Neural progenitor cell (in vitro differentiated cells): ENCODE measurements at regions not wholly inside any gene's neighbourhood (a gene's known extent, or its start where the extent isn't known, plus 50 kb on each side); places are given as distances from the start of the nearest gene placed in this dataset.

Experiments
- DNase-seq: peaks from one replicate; pipeline ENCODE4 v3.0.0-alpha.2; 2016; ENCODE audit warnings: low spot score
- H2AFZ ChIP-seq: fragments of 200-600 bp; sonication (generic); replicated peaks from 2 replicates; pipeline ENCODE4 v1.6.1; 2016; ENCODE audit warnings: antibody characterized with exemption
- H3F3A ChIP-seq: fragments of 200-600 bp; sonication (generic); 2 replicates; pipeline ENCODE4 v1.6.1; 2016; ENCODE audit warnings: antibody characterized with exemption, low read depth
- H3K27ac ChIP-seq: fragments of 200-600 bp; sonication (generic); 2 replicates; pipeline ENCODE4 v1.5.1; 2016; ENCODE audit warnings: mild to moderate bottlenecking
- H3K27me3 ChIP-seq: fragments of 200-600 bp; sonication (generic); 2 replicates; pipeline ENCODE4 v1.6.1; 2016; ENCODE audit warnings: mild to moderate bottlenecking, moderate library complexity
- H3K36me3 ChIP-seq: fragments of 200-600 bp; sonication (generic); 2 replicates; pipeline ENCODE4 v1.5.1; 2016
- H3K4me1 ChIP-seq: fragments of 200-600 bp; sonication (generic); 2 replicates; pipeline ENCODE4 v1.6.1; 2016; ENCODE audit warnings: mixed run types
- H3K4me2 ChIP-seq: fragments of 200-600 bp; sonication (generic); 2 replicates; pipeline ENCODE4 v1.6.1; 2016
- H3K4me3 ChIP-seq: fragments of 200-600 bp; sonication (generic); 2 replicates; pipeline ENCODE4 v1.5.1; 2016
- H3K79me2 ChIP-seq: fragments of 200-600 bp; sonication (generic); 2 replicates; pipeline ENCODE4 v1.6.1; 2016; ENCODE audit warnings: low read depth
- H3K9ac ChIP-seq: fragments of 200-600 bp; sonication (generic); 2 replicates; pipeline ENCODE4 v1.6.1; 2016
- H3K9me3 ChIP-seq: fragments of 200-600 bp; sonication (generic); 2 replicates; pipeline ENCODE4 v1.5.1; 2016; ENCODE audit warnings: low read depth
- H4K20me1 ChIP-seq: fragments of 200-600 bp; sonication (generic); 2 replicates; pipeline ENCODE4 v1.6.1; 2016; ENCODE audit warnings: low read depth
- H3K27ac Mint-ChIP-seq: 3 replicates; pipeline ENCODE4 v1.8.0; 2021; ENCODE audit warnings: mixed read lengths
- H3K27me3 Mint-ChIP-seq: 2 replicates; pipeline ENCODE4 v1.8.0; 2022; ENCODE audit warnings: low read depth, mild to moderate bottlenecking, inconsistent platforms, moderate library complexity, mixed read lengths; ENCODE audit not compliant: insufficient read depth
- H3K36me3 Mint-ChIP-seq: 3 replicates; pipeline ENCODE4 v1.8.0; 2021; ENCODE audit warnings: mixed read lengths
- H3K4me1 Mint-ChIP-seq: 3 replicates; pipeline ENCODE4 v1.8.0; 2021; ENCODE audit warnings: mixed read lengths
- H3K4me3 Mint-ChIP-seq: 3 replicates; pipeline ENCODE4 v1.8.0; 2021; ENCODE audit warnings: mild to moderate bottlenecking, moderate library complexity, mixed read lengths
- H3K9me3 Mint-ChIP-seq: 3 replicates; pipeline ENCODE4 v1.8.0; 2020; ENCODE audit warnings: mixed read lengths
- EZH2 ChIP-seq: fragments of 200-600 bp; sonication (generic); IDR thresholded peaks from 2 replicates; pipeline ENCODE4 v1.6.1; 2017; ENCODE audit warnings: antibody characterized with exemption, mild to moderate bottlenecking, moderate library complexity
- EZH2phosphoT487 ChIP-seq: fragments of 200-600 bp; sonication (generic); IDR thresholded peaks from 2 replicates; pipeline ENCODE4 v1.6.1; 2017; ENCODE audit warnings: antibody characterized with exemption
- TF ChIP-seq, protein P1 (sequence below): fragments of 200-600 bp; sonication (generic); IDR thresholded peaks from 2 replicates; pipeline ENCODE4 v1.5.1; 2017; ENCODE audit warnings: antibody characterized with exemption, mild to moderate bottlenecking

DNA sequence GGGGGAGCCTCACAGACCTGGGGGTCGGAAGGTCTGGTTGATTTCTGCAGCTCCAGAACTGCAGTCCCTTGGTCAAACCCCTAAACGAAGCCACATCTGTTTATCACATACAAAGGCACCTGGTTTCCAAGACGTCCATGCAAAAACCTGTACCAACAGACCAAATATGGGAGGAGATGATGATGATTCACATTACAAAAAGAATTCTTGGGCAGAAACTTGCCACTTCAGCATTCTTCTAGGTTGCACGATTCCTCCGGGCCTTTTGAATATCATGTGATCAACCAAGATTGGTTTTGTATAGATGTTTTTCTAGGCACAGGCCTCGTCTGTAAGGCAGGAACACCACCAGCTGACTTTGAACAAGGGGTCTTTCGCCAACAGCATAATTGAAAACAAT, 466.3 kb downstream of the SOX9 start:
- Histone ChIP-seq H3K4me1 (peaks cover 3% of the 10 kb centered on the region), H3K9ac (no peak overlapping the region), H2AFZ (no peak overlapping the region), H3F3A (peaks cover 3% of the 10 kb centered on the region), H3K4me3 (no peak overlapping the region), H3K36me3 (no peaks in the 10 kb centered on the region), H3K79me2 (no peaks in the 10 kb centered on the region), H4K20me1 (peaks cover 5% of the 10 kb centered on the region), H3K4me2 (no peak overlapping the region), H3K27me3 (peaks cover 43% of the 10 kb centered on the region), H3K9me3 (no peaks in the 10 kb centered on the region), H3K27ac (no peak overlapping the region)
- no peak for DNase-seq
- Mint-ChIP-seq H3K9me3 (peaks cover 8% of the 10 kb centered on the region), H3K27ac (no peak overlapping the region), H3K27me3 (peaks cover 12% of the 10 kb centered on the region), H3K36me3 (peaks cover 3% of the 10 kb centered on the region), H3K4me3 (no peak overlapping the region), H3K4me1 (peaks cover 25% of the 10 kb centered on the region)
- TF ChIP-seq EZH2, result no peak
- no peak for TF ChIP-seq EZH2phosphoT487

DNA sequence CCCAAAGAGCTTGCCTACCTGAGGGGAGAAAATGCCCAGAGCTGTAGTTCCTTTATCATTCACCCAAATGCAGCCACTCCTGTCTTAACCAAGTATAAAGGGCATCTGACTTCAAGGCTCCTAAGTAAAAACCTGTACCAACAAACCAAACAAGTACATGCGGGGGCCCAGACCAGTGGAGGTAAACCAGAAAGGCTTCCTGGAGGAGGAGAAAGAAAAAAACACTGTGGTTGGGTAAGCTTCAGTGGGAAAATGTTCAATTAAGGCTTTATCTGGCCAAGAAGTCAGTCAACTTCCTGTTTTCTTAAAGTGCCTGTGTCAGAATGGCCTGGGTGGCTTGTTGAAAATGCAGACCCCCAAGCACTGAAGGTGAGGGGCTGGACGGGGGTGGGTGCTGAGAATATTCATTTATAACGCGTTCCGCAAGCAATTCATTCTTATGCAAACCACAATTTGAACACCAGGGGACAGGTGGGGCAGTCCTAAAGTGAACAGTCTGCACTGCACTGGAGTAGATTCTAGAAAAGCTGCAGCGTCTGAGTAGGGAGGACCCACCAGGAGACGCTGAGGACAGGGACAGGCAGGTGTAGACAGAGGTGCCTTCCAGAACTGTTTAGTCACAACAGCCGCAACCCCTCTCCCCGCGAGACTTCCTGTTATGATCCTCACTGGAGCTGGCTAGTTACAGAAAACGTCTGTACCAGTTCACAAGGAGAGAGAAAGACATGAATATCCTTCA, 467.1 kb downstream of the SOX9 start:
- H3K79me2 ChIP-seq, result no peaks in the 10 kb centered on the region
- H3K4me2 ChIP-seq, result no peak overlapping the region
- H2AFZ ChIP-seq, result no peak overlapping the region
- H3K27ac ChIP-seq, result no peak overlapping the region
- no peak for DNase-seq
- no peak overlapping the region for H3K4me3 Mint-ChIP-seq
- peaks cover 25% of the 10 kb centered on the region for H3K4me1 Mint-ChIP-seq
- TF ChIP-seq, protein P1, sequence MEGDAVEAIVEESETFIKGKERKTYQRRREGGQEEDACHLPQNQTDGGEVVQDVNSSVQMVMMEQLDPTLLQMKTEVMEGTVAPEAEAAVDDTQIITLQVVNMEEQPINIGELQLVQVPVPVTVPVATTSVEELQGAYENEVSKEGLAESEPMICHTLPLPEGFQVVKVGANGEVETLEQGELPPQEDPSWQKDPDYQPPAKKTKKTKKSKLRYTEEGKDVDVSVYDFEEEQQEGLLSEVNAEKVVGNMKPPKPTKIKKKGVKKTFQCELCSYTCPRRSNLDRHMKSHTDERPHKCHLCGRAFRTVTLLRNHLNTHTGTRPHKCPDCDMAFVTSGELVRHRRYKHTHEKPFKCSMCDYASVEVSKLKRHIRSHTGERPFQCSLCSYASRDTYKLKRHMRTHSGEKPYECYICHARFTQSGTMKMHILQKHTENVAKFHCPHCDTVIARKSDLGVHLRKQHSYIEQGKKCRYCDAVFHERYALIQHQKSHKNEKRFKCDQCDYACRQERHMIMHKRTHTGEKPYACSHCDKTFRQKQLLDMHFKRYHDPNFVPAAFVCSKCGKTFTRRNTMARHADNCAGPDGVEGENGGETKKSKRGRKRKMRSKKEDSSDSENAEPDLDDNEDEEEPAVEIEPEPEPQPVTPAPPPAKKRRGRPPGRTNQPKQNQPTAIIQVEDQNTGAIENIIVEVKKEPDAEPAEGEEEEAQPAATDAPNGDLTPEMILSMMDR, result no peak
- no peak for TF ChIP-seq EZH2
- TF ChIP-seq EZH2phosphoT487, result no peak
- peaks cover 6% of the 10 kb centered on the region for H3K9me3 Mint-ChIP-seq
- H3F3A ChIP-seq, result peaks cover 8% of the 10 kb centered on the region
- peaks cover 46% of the 10 kb centered on the region for H3K27me3 ChIP-seq
- H3K36me3 ChIP-seq, result no peaks in the 10 kb centered on the region
- no peaks in the 10 kb centered on the region for H3K9me3 ChIP-seq
- H3K36me3 Mint-ChIP-seq, result peaks cover 3% of the 10 kb centered on the region
- no peak overlapping the region for H3K27ac Mint-ChIP-seq
- no peak overlapping the region for H3K4me3 ChIP-seq
- peaks cover 12% of the 10 kb centered on the region for H3K27me3 Mint-ChIP-seq
- H3K4me1 ChIP-seq, result peaks cover 3% of the 10 kb centered on the region
- H4K20me1 ChIP-seq, result peaks cover 5% of the 10 kb centered on the region
- no peak overlapping the region for H3K9ac ChIP-seq

DNA sequence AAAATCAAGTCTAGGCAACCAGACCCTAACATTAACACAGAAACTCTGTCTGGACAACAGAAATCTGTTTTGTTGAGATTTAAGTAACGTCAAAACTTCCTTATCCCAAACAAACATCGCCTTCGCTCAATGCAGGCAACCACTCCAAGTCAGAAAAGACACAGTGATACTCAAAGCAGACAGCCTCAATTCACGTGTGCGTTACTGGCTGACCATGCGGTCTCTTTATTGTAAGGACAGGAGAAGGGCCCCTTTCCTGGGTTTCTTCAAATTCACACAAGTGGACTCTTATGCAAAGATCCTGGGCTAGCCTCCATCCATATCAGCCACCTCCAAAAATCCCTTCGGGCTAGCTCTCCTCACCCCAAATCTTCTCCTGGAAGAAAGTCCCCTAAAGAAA, 467.7 kb downstream of the SOX9 start:
- Mint-ChIP-seq H3K27ac (no peak overlapping the region), H3K36me3 (peaks cover under 1% of the 10 kb centered on the region), H3K9me3 (peaks cover 4% of the 10 kb centered on the region), H3K27me3 (peaks cover 12% of the 10 kb centered on the region), H3K4me1 (peaks cover 25% of the 10 kb centered on the region), H3K4me3 (no peak overlapping the region)
- H3K4me2 ChIP-seq, result no peak overlapping the region
- no peak overlapping the region for H3K9ac ChIP-seq
- DNase-seq, result no peak
- peaks cover 46% of the 10 kb centered on the region for H3K27me3 ChIP-seq
- peaks cover 5% of the 10 kb centered on the region for H4K20me1 ChIP-seq
- H3F3A ChIP-seq, result peaks cover 8% of the 10 kb centered on the region
- H3K79me2 ChIP-seq, result no peaks in the 10 kb centered on the region
- H3K9me3 ChIP-seq, result no peaks in the 10 kb centered on the region
- no peaks in the 10 kb centered on the region for H3K36me3 ChIP-seq
- H3K27ac ChIP-seq, result no peak overlapping the region
- H2AFZ ChIP-seq, result no peak overlapping the region
- peaks cover 3% of the 10 kb centered on the region for H3K4me1 ChIP-seq
- no peak overlapping the region for H3K4me3 ChIP-seq
- TF ChIP-seq EZH2phosphoT487 (no peak), EZH2 (no peak)
- TF ChIP-seq, protein P1, result no peak

DNA sequence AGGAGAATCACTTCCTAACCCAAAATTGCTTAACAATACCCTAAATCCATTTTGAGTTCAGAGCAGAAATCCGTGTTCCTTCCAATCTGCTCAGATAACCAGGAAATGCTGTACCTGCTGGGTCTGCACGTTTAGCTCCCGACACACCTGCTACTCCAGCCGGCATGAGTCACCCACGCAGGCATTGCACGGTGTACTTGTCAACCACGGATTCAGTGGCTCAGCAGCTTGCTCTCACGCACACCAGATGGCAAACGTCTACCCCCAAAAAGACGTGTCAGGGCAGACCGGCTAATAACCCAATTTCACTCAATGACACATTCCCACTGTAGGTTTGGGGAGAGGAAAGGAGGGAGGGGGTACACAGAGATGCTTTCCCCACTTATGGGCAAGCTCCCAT, 468.1 kb downstream of the SOX9 start:
- no peak overlapping the region for H3K4me3 ChIP-seq
- peaks cover 3% of the 10 kb centered on the region for H3K4me1 ChIP-seq
- H3K9me3 ChIP-seq, result no peaks in the 10 kb centered on the region
- H3K27me3 Mint-ChIP-seq, result peaks cover 14% of the 10 kb centered on the region
- H3K4me1 Mint-ChIP-seq, result peaks cover 25% of the 10 kb centered on the region
- peaks cover 46% of the 10 kb centered on the region for H3K27me3 ChIP-seq
- peaks cover 3% of the 10 kb centered on the region for H3K9me3 Mint-ChIP-seq
- H3F3A ChIP-seq, result peaks cover 8% of the 10 kb centered on the region
- no peak overlapping the region for H3K27ac Mint-ChIP-seq
- H3K36me3 ChIP-seq, result no peaks in the 10 kb centered on the region
- no peak overlapping the region for H3K4me3 Mint-ChIP-seq
- H3K36me3 Mint-ChIP-seq, result no peaks in the 10 kb centered on the region
- no peak overlapping the region for H3K4me2 ChIP-seq
- H3K79me2 ChIP-seq, result no peaks in the 10 kb centered on the region
- H3K9ac ChIP-seq, result no peak overlapping the region
- H2AFZ ChIP-seq, result no peak overlapping the region
- TF ChIP-seq, protein P1, result no peak
- TF ChIP-seq EZH2 (no peak), EZH2phosphoT487 (no peak)
- H3K27ac ChIP-seq, result no peak overlapping the region
- DNase-seq, result no peak
- H4K20me1 ChIP-seq, result peaks cover 5% of the 10 kb centered on the region
